H1 (cell line): ENCODE measurements at regions not wholly inside any gene's neighbourhood (a gene's known extent, or its start where the extent isn't known, plus 50 kb on each side); places are given as distances from the start of the nearest gene placed in this dataset.

ENCODE experiments used
- CTCF ChIA-PET: fragments of 300-600 bp; sonication (Branson Sonifier 250); formaldehyde crosslinking; loops from one replicate; lab custom pipeline; 2021; ENCODE audit not compliant: partially characterized antibody; lab: Charles Lee
- POLR2A ChIA-PET: fragments of 300-600 bp; sonication (Branson Sonifier 250); formaldehyde crosslinking; loops from one replicate; lab custom pipeline; 2021; ENCODE audit warnings: inconsistent platforms; ENCODE audit not compliant: partially characterized antibody; lab: Charles Lee
- DNase-seq, 2 experiments: peaks; one replicate each; pipeline versions ENCODE4 v3.0.0 to v3.0.0-alpha.2; 2010 to 2022; ENCODE audit warnings: low spot score in 2 of 2, low read depth in 1 of 2, mixed read lengths in 1 of 2
- FAIRE-seq: peaks from 2 replicates; lab custom pipeline; 2011; peaks lifted over from hg19 to GRCh38; lab: Jason Lieb, UNC
- H2AFZ ChIP-seq: 2 replicates; pipeline ENCODE4 v1.8.1; 2012; ENCODE audit warnings: low read length, inconsistent platforms
- H2AK5ac ChIP-seq: 2 replicates; pipeline ENCODE4 v1.6.1; 2013; ENCODE audit warnings: low read depth, low read length
- H2BK120ac ChIP-seq: replicated peaks from 2 replicates; pipeline ENCODE3; 2013; ENCODE audit warnings: low read depth, low read length, inconsistent platforms
- H2BK12ac ChIP-seq: 2 replicates; pipeline ENCODE4 v1.6.1; 2013; ENCODE audit warnings: low read depth, low read length
- H2BK15ac ChIP-seq: 2 replicates; pipeline ENCODE4 v1.6.1; 2013; ENCODE audit warnings: low read length
- H2BK20ac ChIP-seq: 2 replicates; pipeline ENCODE4 v1.6.1; 2013; ENCODE audit warnings: low read length
- H2BK5ac ChIP-seq: 2 replicates; pipeline ENCODE4 v1.6.1; 2013; ENCODE audit warnings: low read depth, low read length
- H3K14ac ChIP-seq: 2 replicates; pipeline ENCODE4 v1.6.1; 2013; ENCODE audit warnings: inconsistent platforms; ENCODE audit not compliant: insufficient read length
- H3K18ac ChIP-seq: 2 replicates; pipeline ENCODE4 v1.6.1; 2013; ENCODE audit warnings: low read length; ENCODE audit errors: extremely low read depth
- H3K23ac ChIP-seq: 2 replicates; pipeline ENCODE4 v1.6.1; 2013; ENCODE audit warnings: inconsistent platforms; ENCODE audit not compliant: insufficient read length
- H3K23me2 ChIP-seq: 2 replicates; pipeline ENCODE4 v1.6.1; 2013; ENCODE audit warnings: low read depth, low read length
- H3K27ac ChIP-seq: 2 replicates; pipeline ENCODE4 v1.6.1; 2011; ENCODE audit warnings: low read depth, low read length, inconsistent platforms
- H3K27me3 ChIP-seq, 4 experiments: replicated peaks in 1 of 4; 1 replicate in 1 of 4; 2 replicates in 3 of 4; pipeline versions ENCODE4 v1.6.1 to v1.8.1; 2011 to 2013; ENCODE audit warnings: low read length in 3 of 4, mild to moderate bottlenecking in 3 of 4, inconsistent platforms in 2 of 4, mixed read lengths in 2 of 4, moderate library complexity in 1 of 4; ENCODE audit not compliant: control insufficient read depth in 3 of 4, insufficient read depth in 3 of 4; ENCODE audit errors: extremely low read depth in 1 of 4
- H3K36me3 ChIP-seq, 4 experiments: 2 replicates each; pipeline versions ENCODE4 v1.6.1 to v1.8.1; 2011 to 2013; ENCODE audit warnings: mild to moderate bottlenecking in 4 of 4, low read length in 3 of 4, moderate library complexity in 2 of 4, control low read depth in 1 of 4, inconsistent platforms in 1 of 4; ENCODE audit not compliant: insufficient read depth in 4 of 4, control insufficient read depth in 2 of 4
- H3K4ac ChIP-seq: replicated peaks from 2 replicates; pipeline ENCODE3; 2013; ENCODE audit warnings: low read length, low read depth, mixed read lengths, inconsistent platforms; ENCODE audit not compliant: insufficient read length
- H3K4me1 ChIP-seq, 4 experiments: replicated peaks in 1 of 4; 1 replicate in 1 of 4; 2 replicates in 3 of 4; pipeline versions ENCODE4 v1.6.1 to v1.8.1; 2011 to 2013; ENCODE audit warnings: low read length in 3 of 4, inconsistent platforms in 2 of 4, mixed read lengths in 1 of 4; ENCODE audit not compliant: insufficient read depth in 4 of 4, control insufficient read depth in 3 of 4
- H3K4me2 ChIP-seq, 2 experiments: 2 replicates each; pipeline versions ENCODE4 v1.6.1 to v1.8.1; 2011 to 2013; ENCODE audit warnings: low read depth in 2 of 2, low read length in 2 of 2, control low read depth in 1 of 2, inconsistent platforms in 1 of 2, mild to moderate bottlenecking in 1 of 2; ENCODE audit not compliant: insufficient read depth in 1 of 2
- H3K4me3 ChIP-seq, 4 experiments: fragments of 200-600, 300-600 bp in 1 of 4; sonication (generic), shearing (Covaris generic), sonication (Bioruptor Twin) in 1 of 4; 2 replicates each; pipeline versions ENCODE4 v1.5.1 to v1.8.1; 2011 to 2016; ENCODE audit warnings: low read length in 4 of 4, low read depth in 3 of 4, control low read depth in 2 of 4, inconsistent platforms in 2 of 4, mild to moderate bottlenecking in 2 of 4, mixed read lengths in 1 of 4, moderate library complexity in 1 of 4; ENCODE audit not compliant: insufficient read depth in 2 of 4; ENCODE audit errors: extremely low read depth in 1 of 4
- H3K56ac ChIP-seq: replicated peaks from 2 replicates; pipeline ENCODE3; 2013; ENCODE audit warnings: low read depth, mild to moderate bottlenecking, mixed read lengths, low read length, inconsistent platforms; ENCODE audit not compliant: insufficient read length
- H3K79me1 ChIP-seq: 2 replicates; pipeline ENCODE4 v1.6.1; 2013; ENCODE audit warnings: low read depth, low read length, control low read depth
- H3K79me2 ChIP-seq, 2 experiments: 2 replicates each; pipeline versions ENCODE4 v1.6.1 to v1.8.1; 2012 to 2013; ENCODE audit warnings: low read length in 2 of 2, mild to moderate bottlenecking in 2 of 2, inconsistent platforms in 1 of 2; ENCODE audit not compliant: insufficient read depth in 2 of 2, control insufficient read depth in 1 of 2
- H3K9ac ChIP-seq, 4 experiments: replicated peaks in 1 of 4; 1 replicate in 1 of 4; 2 replicates in 3 of 4; pipeline versions ENCODE4 v1.6.1 to v1.8.1; 2011 to 2013; ENCODE audit warnings: low read depth in 3 of 4, low read length in 3 of 4, control low read depth in 2 of 4, mild to moderate bottlenecking in 2 of 4, moderate library complexity in 2 of 4, inconsistent platforms in 1 of 4; ENCODE audit errors: extremely low read depth in 1 of 4
- H3K9me3 ChIP-seq, 2 experiments: 2 replicates each; pipeline versions ENCODE4 v1.6.1 to v1.8.1; 2012 to 2013; ENCODE audit warnings: mild to moderate bottlenecking in 2 of 2, moderate library complexity in 2 of 2, control low read depth in 1 of 2, inconsistent platforms in 1 of 2, low read depth in 1 of 2, low read length in 1 of 2, mixed read lengths in 1 of 2; ENCODE audit not compliant: insufficient read depth in 2 of 2
- H4K20me1 ChIP-seq, 2 experiments: replicated peaks in 1 of 2; 2 replicates each; pipeline versions ENCODE3 to v1.8.1; 2011 to 2013; ENCODE audit warnings: inconsistent platforms in 2 of 2, low read length in 2 of 2, mild to moderate bottlenecking in 1 of 2; ENCODE audit not compliant: insufficient read depth in 2 of 2, control insufficient read depth in 1 of 2
- H4K5ac ChIP-seq: 2 replicates; pipeline ENCODE4 v1.6.1; 2013; ENCODE audit warnings: low read length, low read depth, mixed read lengths, inconsistent platforms; ENCODE audit not compliant: insufficient read length
- H4K8ac ChIP-seq: 2 replicates; pipeline ENCODE4 v1.8.0; 2013; ENCODE audit warnings: mild to moderate bottlenecking, moderate library complexity, low read length, inconsistent platforms; ENCODE audit not compliant: insufficient read depth; ENCODE audit errors: extremely low read depth
- H4K91ac ChIP-seq: replicated peaks from 2 replicates; pipeline ENCODE3; 2013; ENCODE audit warnings: low read length, mixed read lengths, inconsistent platforms; ENCODE audit not compliant: insufficient read length
- BACH1 ChIP-seq: IDR thresholded peaks from 2 replicates; pipeline ENCODE4 v1.6.1; 2012; ENCODE audit warnings: low read length, improper control_type of control experiment
- EZH2 ChIP-seq: fragments of 200-600 bp; sonication (generic); IDR thresholded peaks from 2 replicates; pipeline ENCODE4 v1.7.1; 2012; ENCODE audit warnings: low read depth, mild to moderate bottlenecking, moderate library complexity, low read length, inconsistent platforms; ENCODE audit not compliant: severe bottlenecking
- HDAC6 ChIP-seq: IDR thresholded peaks from one replicate; pipeline ENCODE4 v1.7.1; 2012; ENCODE audit warnings: low read depth, mild to moderate bottlenecking, inconsistent platforms, low read length, moderate library complexity
- JUND ChIP-seq: IDR thresholded peaks from 2 replicates; pipeline ENCODE4 v1.6.1; 2011; ENCODE audit warnings: mild to moderate bottlenecking, improper control_type of control experiment, low read length
- KDM1A ChIP-seq: fragments of 200-600, 300-600 bp; sonication (generic); IDR thresholded peaks from 2 replicates; pipeline ENCODE4 v1.7.1; 2016; ENCODE audit warnings: mild to moderate bottlenecking, low read length, borderline replicate concordance
- NRF1 ChIP-seq: IDR thresholded peaks from 2 replicates; pipeline ENCODE4 v1.6.1; 2011; ENCODE audit warnings: mild to moderate bottlenecking, low read depth, low read length, improper control_type of control experiment
- PHF8 ChIP-seq: fragments of 200-600 bp; sonication (generic); conservative IDR thresholded peaks from 2 replicates; pipeline ENCODE4 v1.7.1; 2012; ENCODE audit warnings: low read depth, mild to moderate bottlenecking, inconsistent platforms, low read length, moderate library complexity
- SAP30 ChIP-seq: fragments of 300-600 bp; sonication (generic); IDR thresholded peaks from 2 replicates; pipeline ENCODE4 v1.7.1; 2012; ENCODE audit warnings: low read length, moderate library complexity, mild to moderate bottlenecking, inconsistent platforms; ENCODE audit not compliant: insufficient read depth, insufficient replicate concordance
- SIRT6 ChIP-seq: IDR thresholded peaks from one replicate; pipeline ENCODE4 v1.7.1; 2012; ENCODE audit warnings: low read length, inconsistent platforms
- SP4 ChIP-seq: IDR thresholded peaks from 2 replicates; pipeline ENCODE4 v1.6.1; 2012; ENCODE audit warnings: low read length, inconsistent platforms
- SUZ12 ChIP-seq: fragments of 200-600 bp; sonication (generic); IDR thresholded peaks from 2 replicates; pipeline ENCODE4 v1.6.1; 2012; ENCODE audit warnings: mild to moderate bottlenecking, inconsistent platforms, low read length, moderate library complexity, mixed read lengths
- TEAD4 ChIP-seq: IDR thresholded peaks from 2 replicates; pipeline ENCODE4 v1.6.1; 2012; ENCODE audit warnings: low read depth, low read length, inconsistent platforms, mixed read lengths
- WGBS, 2 experiments: shearing (Covaris generic) in 1 of 2; methylation state at CpG; one replicate each; pipeline versions ENCODE4 v1.1.6 to v1.1.7; 2013 to 2015; ENCODE audit warnings: low lambda C conversion rate in 2 of 2, mixed read lengths in 2 of 2, inconsistent platforms in 1 of 2, low coverage in 1 of 2, missing lambda C conversion rate in 1 of 2; ENCODE audit not compliant: insufficient replicate concordance in 2 of 2, insufficient coverage in 1 of 2, insufficient read length in 1 of 2; ENCODE audit errors: extremely low coverage in 1 of 2, missing lambda C conversion rate in 1 of 2; 5-methylcytosine and 5-hydroxymethylcytosine counted together
- TF ChIP-seq, protein P1 (sequence below): IDR thresholded peaks from 2 replicates; pipeline ENCODE4 v1.6.1; 2012; ENCODE audit warnings: inconsistent platforms

DNA sequence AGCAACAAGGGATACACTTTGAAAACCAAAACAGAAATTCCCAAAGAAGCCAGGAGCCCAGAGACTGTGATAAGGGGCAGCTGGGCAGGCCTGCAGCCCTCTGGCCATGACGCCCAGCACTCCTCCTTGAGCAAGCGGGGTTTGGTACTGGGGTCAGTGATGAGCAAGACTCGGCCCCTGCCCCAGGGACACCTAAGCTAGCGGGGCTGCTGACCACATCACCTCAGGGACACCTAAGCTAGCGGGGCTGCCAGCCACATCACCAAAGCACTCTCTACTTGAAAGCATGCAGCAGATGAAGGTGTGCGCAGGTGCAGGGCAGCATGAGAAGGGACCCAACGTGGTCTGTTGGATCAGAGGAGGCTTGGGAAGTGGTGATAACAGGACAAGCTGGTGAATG, 108.0 kb upstream of the PPP2R2D start:
- DNase-seq (no peak), FAIRE-seq (no peak)
- H4K20me1 ChIP-seq, result no peaks in the 10 kb centered on the region
- H3K36me3 ChIP-seq, result no peaks in the 10 kb centered on the region
- 91% methylated on average over 7 of the region's 7 CpGs; no CpG with 5 or more reads in 1 of the 2 experiments for WGBS, 2 experiments
- no peak overlapping the region for H3K14ac ChIP-seq
- no peaks in the 10 kb centered on the region; a peak in 1 of 7 replicates for H3K27me3 ChIP-seq
- TF ChIP-seq EZH2 (no peak), TEAD4 (no peak), SAP30 (no peak), BACH1 (no peak), PHF8 (no peak), SIRT6 (no peak), SUZ12 (no peak), NRF1 (no peak), JUND (no peak), HDAC6 (no peak), SP4 (no peak), KDM1A (no peak)
- TF ChIP-seq, protein P1, sequence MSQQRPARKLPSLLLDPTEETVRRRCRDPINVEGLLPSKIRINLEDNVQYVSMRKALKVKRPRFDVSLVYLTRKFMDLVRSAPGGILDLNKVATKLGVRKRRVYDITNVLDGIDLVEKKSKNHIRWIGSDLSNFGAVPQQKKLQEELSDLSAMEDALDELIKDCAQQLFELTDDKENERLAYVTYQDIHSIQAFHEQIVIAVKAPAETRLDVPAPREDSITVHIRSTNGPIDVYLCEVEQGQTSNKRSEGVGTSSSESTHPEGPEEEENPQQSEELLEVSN, result no peak
- no peak overlapping the region; a peak in 1 of 7 replicates for H3K9ac ChIP-seq
- H3K27ac ChIP-seq, result no peak overlapping the region
- H2BK20ac ChIP-seq, result no peak overlapping the region
- no peak overlapping the region for H2BK120ac ChIP-seq
- H2BK15ac ChIP-seq, result no peak overlapping the region
- H4K91ac ChIP-seq, result no peak overlapping the region
- no peak overlapping the region for H3K18ac ChIP-seq
- H2AFZ ChIP-seq, result no peak overlapping the region
- no peaks in the 10 kb centered on the region for H3K79me2 ChIP-seq
- no peak overlapping the region for H2BK5ac ChIP-seq
- peaks cover 0 to 7% (median 3%) of the 10 kb centered on the region in 4 experiments; a peak in 4 of 7 replicates for H3K4me1 ChIP-seq
- H4K5ac ChIP-seq, result no peak overlapping the region
- H3K23me2 ChIP-seq, result no peaks in the 10 kb centered on the region
- CTCF ChIA-PET, result interaction anchor here (1.1 to 1.2 kb wide), 2 partner anchors 11 to 52 kb away, joined by 3 to 4 read pairs; no protein-coding TSS in a partner anchor
- no peak overlapping the region for H2BK12ac ChIP-seq
- H3K4me2 ChIP-seq, result no peak overlapping the region
- no peak overlapping the region for H2AK5ac ChIP-seq
- H4K8ac ChIP-seq, result no peak overlapping the region; the same call in 1 of the 2 replicates
- peaks cover 9 to 13% of the 10 kb centered on the region in 2 experiments; a peak in 3 of 4 replicates for H3K9me3 ChIP-seq
- POLR2A ChIA-PET, result no interaction called here
- H3K23ac ChIP-seq, result no peak overlapping the region
- no peak overlapping the region for H3K4me3 ChIP-seq
- no peaks in the 10 kb centered on the region for H3K79me1 ChIP-seq
- H3K4ac ChIP-seq, result no peak overlapping the region
- no peak overlapping the region for H3K56ac ChIP-seq
